SK-N-SH treated with all-trans-retinoic acid at 6 μM for 48 hours (cell line): ENCODE measurements at regions not wholly inside any gene's neighbourhood (a gene's known extent, or its start where the extent isn't known, plus 50 kb on each side); places are given as distances from the start of the nearest gene placed in this dataset.

Experiments used
- CREB5 ChIP-seq: fragments of 250-450 bp; sonication (Bioruptor Pico); IDR thresholded peaks from 2 replicates; pipeline ENCODE4 v1.5.1; 2020; ENCODE audit warnings: low read depth, mild to moderate bottlenecking, moderate library complexity
- OSR1 ChIP-seq: fragments of 250-450 bp; sonication (Bioruptor Pico); IDR thresholded peaks from 2 replicates; pipeline ENCODE4 v1.8.0; 2022; ENCODE audit warnings: moderate library complexity, mild to moderate bottlenecking, inconsistent platforms
- PATZ1 ChIP-seq: fragments of 250-450 bp; sonication (Bioruptor Pico); IDR thresholded peaks from 2 replicates; pipeline ENCODE4 v1.8.0; 2020; ENCODE audit warnings: mild to moderate bottlenecking, moderate library complexity, borderline replicate concordance
- RARB ChIP-seq: fragments of 250-450 bp; sonication (Bioruptor Pico); IDR thresholded peaks from 2 replicates; pipeline ENCODE4 v1.8.0; 2021; ENCODE audit warnings: mild to moderate bottlenecking, moderate library complexity
- ZFP30 ChIP-seq: fragments of 450-650 bp; formaldehyde crosslinking; IDR thresholded peaks from 2 replicates; pipeline ENCODE4 v1.5.0; 2022; ENCODE audit warnings: mild to moderate bottlenecking, moderate library complexity

- TF ChIP-seq RARB (CRISPR knock-in tag) = no peak
- TF ChIP-seq OSR1 (CRISPR knock-in tag) = no peak
- TF ChIP-seq ZFP30 = no peak
- no peak for TF ChIP-seq PATZ1 (CRISPR knock-in tag)
- no peak for TF ChIP-seq CREB5 (CRISPR knock-in tag)
Observed at GRCh38 chr4:159543831-159544230, 441.0 kb downstream of the RAPGEF2 start.
